ENCODE measurements at regions not wholly inside any gene's neighbourhood (a gene's known extent, or its start where the extent isn't known, plus 50 kb on each side); places are given as distances from the start of the nearest gene placed in this dataset.

DNA sequence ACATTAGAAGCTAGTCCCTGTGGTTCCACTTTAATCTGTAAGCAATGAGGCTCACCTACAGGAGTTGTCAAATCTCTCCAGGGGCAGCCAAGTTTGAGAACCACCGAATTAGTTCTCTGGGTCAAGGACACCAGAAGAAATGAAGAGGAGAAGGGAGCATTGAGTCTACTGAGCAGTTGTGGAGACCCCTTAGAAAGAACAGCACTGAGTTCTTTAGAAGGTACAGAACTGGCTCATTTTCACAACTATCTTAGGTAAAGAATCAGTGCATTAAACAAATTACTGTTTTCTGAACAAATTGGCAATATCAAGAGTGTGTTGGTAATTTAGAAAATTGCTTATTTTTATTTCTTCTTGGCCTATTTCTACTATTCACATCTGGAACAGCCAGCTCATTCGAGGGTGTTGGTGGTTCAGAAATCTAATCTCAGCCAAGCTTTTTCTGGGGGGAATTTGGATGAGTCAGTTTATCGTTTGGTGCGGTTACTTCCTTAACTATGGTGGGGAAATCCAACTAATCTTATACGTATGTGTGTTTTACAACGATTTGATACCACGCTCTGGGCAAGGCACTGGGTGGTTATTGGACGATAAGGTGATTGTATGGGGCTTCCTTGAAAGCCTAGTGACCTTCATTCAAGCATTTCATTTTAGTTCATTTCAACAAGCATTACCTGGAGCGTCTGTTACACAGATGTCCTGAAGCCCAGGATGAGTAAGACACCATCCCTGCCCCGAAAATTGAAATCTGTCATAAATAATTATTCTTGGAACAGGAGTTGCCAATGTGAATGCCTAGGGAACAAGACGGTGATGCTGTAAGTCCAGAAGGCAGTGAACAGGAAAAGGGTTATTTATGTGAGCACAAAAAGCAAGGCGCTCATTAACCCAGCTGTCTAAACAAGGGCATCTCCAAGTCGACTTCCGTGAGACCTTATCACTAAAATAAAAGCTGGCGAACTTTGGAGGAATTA is 52.0 kb upstream of the TMPRSS2 start:
- no peaks in the 10 kb centered on the region for H3K27me3 ChIP-seq
- TF ChIP-seq, protein P1, sequence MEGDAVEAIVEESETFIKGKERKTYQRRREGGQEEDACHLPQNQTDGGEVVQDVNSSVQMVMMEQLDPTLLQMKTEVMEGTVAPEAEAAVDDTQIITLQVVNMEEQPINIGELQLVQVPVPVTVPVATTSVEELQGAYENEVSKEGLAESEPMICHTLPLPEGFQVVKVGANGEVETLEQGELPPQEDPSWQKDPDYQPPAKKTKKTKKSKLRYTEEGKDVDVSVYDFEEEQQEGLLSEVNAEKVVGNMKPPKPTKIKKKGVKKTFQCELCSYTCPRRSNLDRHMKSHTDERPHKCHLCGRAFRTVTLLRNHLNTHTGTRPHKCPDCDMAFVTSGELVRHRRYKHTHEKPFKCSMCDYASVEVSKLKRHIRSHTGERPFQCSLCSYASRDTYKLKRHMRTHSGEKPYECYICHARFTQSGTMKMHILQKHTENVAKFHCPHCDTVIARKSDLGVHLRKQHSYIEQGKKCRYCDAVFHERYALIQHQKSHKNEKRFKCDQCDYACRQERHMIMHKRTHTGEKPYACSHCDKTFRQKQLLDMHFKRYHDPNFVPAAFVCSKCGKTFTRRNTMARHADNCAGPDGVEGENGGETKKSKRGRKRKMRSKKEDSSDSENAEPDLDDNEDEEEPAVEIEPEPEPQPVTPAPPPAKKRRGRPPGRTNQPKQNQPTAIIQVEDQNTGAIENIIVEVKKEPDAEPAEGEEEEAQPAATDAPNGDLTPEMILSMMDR (IDR thresholded peaks at IDR 0.05; ENCODE audit: low read depth, low read length), result no peak
- H3K4me3 ChIP-seq (ENCODE audit: low read depth, low read length), result no peak overlapping the region
- no peaks in the 10 kb centered on the region for H3K4me1 ChIP-seq
- DNase-seq, result no peak
- H3K9me3 ChIP-seq, result no peaks in the 10 kb centered on the region; the same call in 1 of the 2 replicates
- H3K36me3 ChIP-seq, result no peaks in the 10 kb centered on the region

DNA sequence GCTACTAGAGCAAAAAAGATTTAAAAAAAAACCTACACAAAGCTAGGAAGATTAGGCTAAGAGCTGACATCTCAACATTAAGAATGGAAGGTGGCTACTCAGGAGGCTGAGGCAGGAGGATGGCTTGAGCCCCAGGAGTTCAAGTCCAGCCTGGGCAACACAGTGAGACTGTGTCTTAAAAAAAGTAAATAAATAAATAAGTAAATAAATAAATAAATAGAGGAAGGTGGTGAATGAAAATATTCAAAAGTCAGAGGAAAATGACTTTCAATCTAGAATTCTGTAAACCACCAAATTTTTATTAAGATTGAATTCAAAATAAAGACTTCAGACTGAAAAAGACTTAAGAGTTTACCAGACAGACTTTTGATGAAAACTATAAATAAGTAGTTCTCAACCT is 50.9 kb upstream of the TMPRSS2 start:
- H3K9me3 ChIP-seq, result no peaks in the 10 kb centered on the region; the same call in 1 of the 2 replicates
- TF ChIP-seq, protein P1 (IDR thresholded peaks at IDR 0.05; ENCODE audit: low read depth, low read length), result no peak
- H3K36me3 ChIP-seq, result no peaks in the 10 kb centered on the region
- no peaks in the 10 kb centered on the region for H3K4me1 ChIP-seq
- DNase-seq, result no peak
- H3K27me3 ChIP-seq, result no peaks in the 10 kb centered on the region
- no peak overlapping the region for H3K4me3 ChIP-seq (ENCODE audit: low read depth, low read length)

DNA sequence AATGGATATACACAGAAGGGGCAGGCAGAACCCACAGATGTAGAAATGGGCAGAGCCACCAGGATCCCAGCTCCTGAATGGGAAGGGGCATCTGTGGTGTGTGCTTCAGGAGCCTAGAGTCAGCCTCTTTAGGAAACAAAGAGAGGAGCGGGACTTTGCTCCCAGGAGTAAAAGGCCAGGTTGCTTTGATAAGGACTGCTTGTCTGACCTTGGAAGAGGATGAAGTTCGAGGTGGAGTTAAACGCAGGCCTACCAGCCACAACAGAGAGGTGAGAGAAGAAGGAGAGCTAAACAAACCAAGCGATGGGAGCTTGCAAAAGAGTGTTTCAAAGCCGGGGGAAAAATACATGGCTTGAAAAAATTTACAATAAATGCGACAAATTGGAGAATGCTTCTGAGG is 49.9 kb upstream of the TMPRSS2 start:
- Histone ChIP-seq H3K4me1 (no peaks in the 10 kb centered on the region), H3K4me3 (ENCODE audit: low read depth, low read length) (no peak overlapping the region), H3K36me3 (no peaks in the 10 kb centered on the region), H3K27me3 (no peaks in the 10 kb centered on the region), H3K9me3 (no peaks in the 10 kb centered on the region; the same call in 1 of the 2 replicates)
- DNase-seq, result no peak
- TF ChIP-seq, protein P1 (IDR thresholded peaks at IDR 0.05; ENCODE audit: low read depth, low read length), result no peak
